ENCODE measurements at regions not wholly inside any gene's neighbourhood (a gene's known extent, or its start where the extent isn't known, plus 50 kb on each side); places are given as distances from the start of the nearest gene placed in this dataset.
"Not testable (repeated sequence)": the region's sequence is repeated elsewhere in the genome, so short reads cannot be mapped to it uniquely, and the experiment has no call there.

DNA sequence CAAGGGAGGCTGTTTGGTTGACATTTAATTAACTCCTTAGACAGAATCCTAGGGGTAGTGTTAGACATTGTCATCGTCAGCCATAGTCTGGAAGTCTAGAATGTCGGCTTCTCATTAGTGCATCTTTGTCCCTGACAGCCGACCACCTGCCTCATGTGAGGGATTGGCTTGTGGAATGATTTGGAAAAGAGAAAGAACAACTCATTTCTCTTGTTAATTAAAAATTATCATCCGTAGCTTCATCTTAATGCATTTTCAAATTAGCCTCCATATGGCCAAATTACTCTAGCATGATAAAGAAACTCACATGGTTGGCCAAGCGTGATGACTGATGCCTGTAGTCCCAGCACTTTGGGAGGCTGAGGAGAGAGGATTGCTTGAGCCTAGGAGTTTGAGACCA, 97.7 kb upstream of the PARD3 start:
- intact Hi-C loops (cut with micrococcal nuclease), result no loop called here
- DNase-seq (no peak), ATAC-seq (no peak)

DNA sequence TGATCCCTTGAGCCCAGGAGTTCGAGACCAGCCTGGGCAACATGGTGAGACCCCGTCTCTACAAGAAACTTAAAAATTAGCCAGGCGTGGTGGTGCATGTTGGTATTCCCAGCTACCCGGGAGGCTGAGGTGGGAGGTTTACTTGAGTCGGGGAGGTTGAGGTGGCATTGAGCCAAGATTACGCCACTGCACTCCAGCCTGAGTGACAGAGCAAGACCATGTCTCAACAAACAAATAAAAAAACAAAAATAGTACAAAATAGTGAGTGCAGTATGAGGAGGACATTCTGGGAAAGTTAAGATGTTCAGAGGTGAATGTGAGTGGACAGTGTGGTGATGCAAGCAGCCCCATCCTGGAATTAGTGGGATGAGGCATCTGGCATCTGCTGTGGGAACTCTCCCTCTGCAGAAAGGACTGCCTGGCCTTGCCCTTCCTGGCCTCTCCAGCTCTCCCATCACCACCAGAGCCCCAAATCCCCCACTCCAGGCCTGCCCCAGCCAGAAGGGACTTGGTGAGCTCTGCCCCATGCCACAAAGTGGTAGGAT, 96.6 kb upstream of the PARD3 start:
- no peak for ATAC-seq
- no peak for DNase-seq
- intact Hi-C loops (cut with micrococcal nuclease), result no loop called here

DNA sequence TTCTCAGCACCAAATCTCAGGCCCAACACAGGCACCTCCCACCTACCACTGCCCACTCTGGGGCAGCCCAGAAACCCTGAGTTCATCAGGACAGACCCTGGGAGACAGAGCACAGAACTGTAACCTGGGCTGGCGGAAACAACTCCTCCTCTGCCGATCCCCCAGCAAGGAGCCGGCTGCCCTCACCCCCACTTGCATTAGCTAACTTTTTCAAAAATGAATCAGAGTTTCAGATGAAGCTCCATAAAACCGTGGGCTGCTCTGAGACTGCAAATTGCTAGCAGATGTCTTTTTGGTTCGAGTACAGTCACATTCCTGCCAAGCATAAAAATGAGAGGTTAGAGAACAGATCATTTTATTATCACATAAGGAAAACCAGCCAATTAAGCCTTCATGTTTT, 93.4 kb upstream of the PARD3 start:
- ATAC-seq, result no peak
- no peak for DNase-seq
- intact Hi-C loops (cut with micrococcal nuclease), result no loop called here

DNA sequence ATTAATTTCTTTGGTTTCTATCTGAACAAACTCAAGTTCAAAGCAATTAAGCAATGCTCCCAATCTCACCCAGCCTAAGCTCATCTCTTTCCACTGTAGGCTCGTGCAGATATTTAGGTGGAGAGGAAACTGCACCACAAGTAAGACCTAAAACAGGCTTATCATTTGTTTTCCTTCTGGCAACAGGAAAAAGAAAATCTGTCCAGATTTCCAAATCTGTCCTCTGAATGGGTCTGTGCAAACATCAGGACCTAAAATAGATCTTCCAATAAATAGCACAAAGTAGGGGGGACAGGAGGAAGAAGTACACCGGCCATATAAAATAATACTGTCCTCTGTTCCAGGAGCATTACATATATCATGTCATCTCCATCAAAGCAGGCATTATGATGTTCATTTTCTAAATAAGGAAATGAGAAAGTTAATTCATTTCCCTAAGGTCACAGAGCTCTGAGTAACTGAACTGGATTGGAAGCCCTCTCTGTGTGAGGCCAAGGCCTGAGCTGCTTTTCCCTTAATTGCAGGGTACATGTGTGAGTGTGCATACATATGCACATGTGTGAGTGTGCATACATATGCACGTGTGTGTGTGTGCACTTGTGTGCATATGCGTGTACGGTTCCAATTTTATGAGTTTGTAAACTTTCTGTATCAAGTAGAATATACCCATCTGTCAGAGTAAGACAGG, 92.8 kb upstream of the PARD3 start:
- intact Hi-C loops (cut with micrococcal nuclease), result no loop called here
- no peak for DNase-seq
- ATAC-seq, result no peak

DNA sequence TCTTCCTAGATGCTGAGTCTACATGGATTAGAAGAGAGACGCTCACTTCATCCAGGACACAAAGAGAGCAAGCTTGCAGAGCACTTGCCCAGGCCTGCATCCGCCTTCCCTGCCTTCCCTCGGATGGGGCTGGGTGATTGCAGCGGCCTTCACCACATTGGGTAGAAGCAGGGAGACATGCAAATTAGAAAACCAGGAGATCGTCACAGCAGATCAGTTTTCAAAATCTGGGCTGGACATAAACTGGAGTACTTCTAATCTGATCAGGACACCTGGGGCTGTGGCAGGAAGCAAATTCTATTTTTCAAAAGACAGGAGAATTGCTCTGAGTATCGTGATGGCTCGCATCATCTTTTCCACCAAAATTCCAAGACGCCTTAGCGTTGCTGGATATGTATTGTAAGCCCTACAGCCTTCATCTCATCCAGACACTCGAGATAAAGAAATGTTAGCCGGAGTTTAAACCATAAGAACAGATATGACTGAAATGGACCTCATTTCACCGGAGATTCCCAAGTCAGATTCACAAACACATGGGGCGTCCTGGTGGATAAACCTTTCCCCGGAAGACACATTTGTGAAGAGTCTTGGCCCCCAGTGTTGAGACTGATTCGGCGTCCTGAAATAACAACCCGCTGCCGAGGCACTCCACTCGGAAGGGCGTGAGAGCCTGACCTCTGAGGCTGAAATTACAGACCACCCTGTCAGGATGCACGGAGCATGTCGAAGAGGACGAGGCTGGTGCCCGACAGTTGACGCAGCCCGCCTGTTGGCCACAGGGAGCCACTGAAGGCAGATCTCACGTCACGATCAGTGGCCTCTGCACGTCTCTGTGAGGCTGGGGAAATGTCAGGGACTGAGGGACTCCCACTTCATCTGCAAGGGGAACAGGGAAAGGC, 91.2 kb upstream of the PARD3 start:
- no peak for ATAC-seq
- no peak for DNase-seq
- intact Hi-C loops (cut with micrococcal nuclease), result no loop called here

DNA sequence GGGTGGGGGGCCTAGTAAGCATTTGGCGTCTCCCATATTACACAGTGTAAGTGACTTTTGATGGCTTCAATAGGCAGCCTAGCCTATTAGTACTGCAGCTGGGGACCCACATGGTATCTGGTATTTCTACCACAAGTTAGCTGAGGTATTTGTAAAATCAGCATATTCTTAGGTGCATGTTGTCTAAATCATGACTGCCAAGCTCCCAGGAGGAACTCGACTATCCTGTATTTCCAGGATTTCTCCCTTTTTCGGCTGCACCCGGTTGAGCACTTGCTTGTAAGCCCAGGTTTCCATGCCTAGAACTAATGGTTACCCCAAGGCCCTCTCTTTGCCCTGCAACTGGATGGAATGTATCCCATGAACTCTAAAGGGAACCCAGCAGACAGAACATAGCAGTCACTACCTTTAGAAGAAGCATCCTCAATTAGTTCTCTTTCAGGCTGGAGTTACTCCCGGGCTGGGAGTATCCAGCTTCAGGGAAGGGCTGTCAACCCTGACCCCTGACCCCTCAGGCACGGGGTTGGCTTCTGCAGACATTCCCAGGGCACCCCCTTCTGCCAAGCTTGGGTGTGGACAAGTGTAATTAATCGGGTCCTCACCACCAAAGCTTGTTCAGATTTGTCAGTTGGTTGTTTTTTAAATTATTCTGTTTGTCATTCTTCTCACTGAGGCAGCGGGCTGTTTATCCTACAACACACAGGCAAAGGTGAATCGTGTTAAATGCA, 90.3 kb upstream of the PARD3 start:
- intact Hi-C loops (cut with micrococcal nuclease), result no loop called here
- no peak for ATAC-seq
- DNase-seq, result no peak

DNA sequence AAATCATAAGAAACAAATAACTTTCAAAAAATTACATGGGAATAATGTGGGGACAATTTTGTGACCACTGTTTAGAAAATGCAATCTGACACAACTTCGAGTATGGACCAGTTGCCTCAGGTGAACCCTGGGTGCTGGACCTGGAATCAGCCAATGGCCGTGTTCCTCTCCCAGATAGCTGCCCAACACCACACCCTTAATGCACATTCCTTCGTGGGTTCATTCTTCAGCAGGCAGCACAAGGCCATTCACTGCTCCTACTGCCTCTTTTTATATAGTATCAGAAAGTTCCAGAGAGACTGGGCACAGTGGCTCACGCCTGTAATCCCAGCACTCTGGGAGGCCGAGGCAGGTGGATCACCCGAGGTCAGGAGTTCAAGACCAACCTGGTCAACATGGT, 89.1 kb upstream of the PARD3 start:
- intact Hi-C loops (cut with micrococcal nuclease), result no loop called here
- no peak for ATAC-seq
- DNase-seq, result no peak

DNA sequence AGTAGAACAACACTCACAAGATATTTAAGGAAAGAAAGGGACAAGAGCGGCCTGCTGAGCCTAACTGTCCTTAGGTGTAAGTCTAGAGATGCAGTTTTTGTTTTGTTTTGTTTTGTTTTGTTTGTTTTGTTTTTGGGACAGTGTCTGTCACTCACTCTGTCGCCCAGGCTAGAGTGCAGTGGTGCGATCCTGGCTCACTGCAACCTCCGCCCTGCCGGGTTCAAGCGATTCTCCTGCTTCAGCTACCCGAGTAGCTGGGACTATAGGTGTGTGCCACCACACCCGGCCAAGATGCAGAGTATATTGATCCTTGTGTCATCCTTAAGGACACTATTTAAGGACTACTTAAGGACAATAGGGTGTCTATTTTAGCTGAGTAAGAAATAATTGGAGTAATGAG, 84.1 kb upstream of the PARD3 start:
- intact Hi-C loops (cut with micrococcal nuclease), result no loop called here
- no peak for DNase-seq
- no peak for ATAC-seq

DNA sequence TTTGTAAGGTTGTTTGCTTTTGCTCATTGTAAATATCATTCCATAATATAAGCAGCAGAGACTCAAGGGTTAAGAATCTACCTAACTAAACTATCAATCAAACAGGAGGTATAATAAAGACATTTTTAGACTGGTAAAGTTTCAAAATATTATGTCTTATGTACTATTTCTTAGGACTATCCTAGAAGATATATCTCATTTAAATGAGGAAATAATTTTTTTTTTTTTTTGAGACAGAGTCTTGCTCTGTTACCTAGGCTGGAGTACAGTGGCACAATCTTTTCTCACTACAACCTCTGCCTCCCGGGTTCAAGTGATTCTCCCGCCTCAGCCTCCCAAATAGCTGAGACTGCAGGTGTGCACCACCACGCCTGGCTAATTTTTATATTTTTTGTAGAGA, 80.9 kb upstream of the PARD3 start:
- no peak for DNase-seq
- no peak for ATAC-seq
- intact Hi-C loops (cut with micrococcal nuclease), result no loop called here

DNA sequence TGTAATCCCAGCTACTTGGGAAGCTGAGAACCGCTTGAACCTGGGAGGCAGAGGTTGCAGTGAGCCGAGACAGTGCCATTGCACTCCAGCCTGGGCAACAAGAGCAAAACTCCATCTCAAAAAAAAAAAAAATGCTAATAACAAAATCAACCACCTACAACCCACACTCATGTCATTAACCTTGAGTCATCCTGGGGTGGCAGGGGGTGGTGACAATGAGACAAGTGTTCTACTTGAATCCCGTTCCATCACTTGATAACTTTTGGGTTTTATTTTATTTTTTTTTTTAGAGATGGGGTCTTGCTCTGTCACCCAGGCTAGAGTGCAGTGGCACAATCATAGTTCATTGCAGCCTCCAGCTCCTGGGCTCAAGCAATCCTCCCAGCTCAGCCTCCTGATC, 80.0 kb upstream of the PARD3 start:
- ATAC-seq; intact Hi-C loops (cut with micrococcal nuclease); DNase-seq: not testable (repeated sequence)

DNA sequence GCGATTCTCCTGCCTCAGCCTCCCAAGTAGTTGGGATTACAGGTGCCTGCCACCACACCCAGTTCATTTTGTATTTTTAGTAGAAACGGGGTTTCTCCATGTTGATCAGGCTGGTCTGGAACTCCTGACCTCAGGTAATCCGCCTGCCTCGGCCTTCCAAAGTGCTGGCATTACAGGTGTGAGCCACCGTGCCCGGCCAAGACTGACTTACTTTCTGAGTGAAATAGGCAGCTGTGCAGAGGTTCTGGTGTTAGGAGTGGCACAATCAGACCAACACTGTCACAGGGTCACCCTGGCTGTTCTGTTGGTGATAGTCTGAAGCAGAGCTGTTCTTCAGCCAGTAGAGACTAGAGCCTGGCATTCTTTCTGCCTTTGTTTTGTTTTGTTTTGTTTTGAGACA, 77.4 kb upstream of the PARD3 start:
- ATAC-seq; intact Hi-C loops (cut with micrococcal nuclease); DNase-seq: not testable (repeated sequence)

DNA sequence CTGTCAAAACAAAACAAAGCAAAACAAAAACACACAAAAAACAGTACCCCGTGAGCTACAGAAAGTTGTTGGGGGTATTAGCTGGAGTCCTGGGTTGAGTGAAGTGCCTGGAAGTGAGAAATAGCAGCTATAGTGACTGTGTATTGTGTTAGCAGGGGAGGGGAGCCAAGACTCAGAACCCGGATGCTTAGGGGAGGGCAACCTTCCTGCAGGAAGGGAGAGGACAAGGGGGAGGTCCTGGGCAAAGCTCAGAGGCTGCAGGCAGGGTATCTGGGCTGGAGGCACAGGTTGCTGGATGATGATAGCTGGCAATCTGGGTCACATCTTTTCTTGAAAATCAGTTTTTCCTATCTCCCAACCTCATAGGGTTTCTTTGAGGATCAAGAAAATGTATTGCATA, 75.8 kb upstream of the PARD3 start:
- DNase-seq (no peak), ATAC-seq (no peak)
- intact Hi-C loops (cut with micrococcal nuclease), result no loop called here

DNA sequence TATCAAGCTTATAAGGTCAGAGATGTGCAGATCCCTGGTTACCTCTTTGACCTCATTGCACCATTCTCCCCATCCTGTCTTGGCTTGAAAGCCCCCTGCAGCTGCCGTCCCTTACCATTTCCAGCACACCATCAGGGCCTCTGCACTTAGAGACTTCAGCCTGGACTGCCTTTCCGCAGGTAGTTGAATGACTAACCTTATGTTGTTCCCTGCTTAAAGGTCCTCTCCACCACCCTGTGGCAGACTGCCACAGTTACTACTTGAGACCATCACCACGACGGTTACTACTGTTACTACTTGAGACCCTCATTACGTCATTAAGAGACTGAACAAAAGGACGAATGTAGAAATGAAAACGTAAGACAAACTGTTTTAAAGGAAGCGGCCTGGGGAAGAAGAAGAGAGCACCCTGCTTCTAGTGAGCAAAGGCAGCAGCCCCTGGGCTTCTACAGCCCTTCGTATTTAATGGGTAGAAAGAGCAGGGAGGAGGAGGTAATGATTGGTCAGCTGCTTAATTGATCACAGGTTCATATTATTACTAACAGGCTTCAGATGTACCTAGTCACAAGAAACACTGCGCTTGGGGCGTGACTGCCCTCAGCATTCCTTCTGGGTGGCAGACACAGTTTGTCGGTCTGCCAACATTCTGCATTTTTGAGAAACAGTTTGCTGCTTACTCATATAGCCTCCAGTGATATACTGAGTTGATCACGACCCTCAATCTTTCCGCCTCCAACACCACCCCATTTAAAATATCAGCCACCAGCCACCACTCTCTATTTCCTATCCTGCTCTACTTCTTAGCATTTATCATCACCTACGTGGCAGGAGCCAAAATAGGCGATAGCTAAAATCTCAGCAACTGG, 74.1 kb upstream of the PARD3 start:
- DNase-seq (no peak), ATAC-seq (no peak)
- intact Hi-C loops (cut with micrococcal nuclease), result no loop called here

DNA sequence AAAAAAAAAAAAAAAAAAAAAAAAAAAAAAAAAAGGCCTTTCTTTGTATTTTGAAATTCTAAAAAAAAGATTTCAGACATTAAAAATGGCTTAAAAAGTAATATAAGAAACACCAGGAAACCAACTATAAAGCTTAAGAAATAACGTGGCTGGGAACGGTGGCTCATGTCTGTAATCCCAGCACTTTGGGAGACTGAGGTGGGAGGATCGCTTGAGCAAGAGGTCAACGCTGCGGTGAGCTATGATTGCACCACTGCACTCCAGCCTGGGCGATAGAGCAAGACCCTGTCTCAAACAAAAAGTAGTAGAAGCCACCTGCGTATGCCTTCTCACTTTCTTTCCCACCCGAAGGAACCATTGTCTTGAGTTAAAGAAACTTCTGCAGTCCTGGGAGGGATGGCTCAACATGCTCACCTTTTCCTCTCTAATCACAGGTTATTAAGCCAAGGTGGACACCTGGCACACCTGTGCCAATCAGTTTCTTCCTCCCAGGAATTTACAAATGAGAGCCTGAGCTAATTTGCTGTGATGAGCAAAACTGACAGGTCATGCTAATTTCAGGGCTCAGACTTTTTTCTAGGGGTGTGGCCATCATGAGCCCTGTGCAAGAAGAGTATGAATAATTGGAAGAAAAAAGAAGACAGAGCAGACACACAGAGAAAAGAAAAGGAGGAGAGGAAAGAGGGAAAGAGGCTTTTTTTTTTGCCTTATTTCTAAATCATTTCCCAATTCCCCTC, 72.0 kb upstream of the PARD3 start:
- no peak for ATAC-seq

DNA sequence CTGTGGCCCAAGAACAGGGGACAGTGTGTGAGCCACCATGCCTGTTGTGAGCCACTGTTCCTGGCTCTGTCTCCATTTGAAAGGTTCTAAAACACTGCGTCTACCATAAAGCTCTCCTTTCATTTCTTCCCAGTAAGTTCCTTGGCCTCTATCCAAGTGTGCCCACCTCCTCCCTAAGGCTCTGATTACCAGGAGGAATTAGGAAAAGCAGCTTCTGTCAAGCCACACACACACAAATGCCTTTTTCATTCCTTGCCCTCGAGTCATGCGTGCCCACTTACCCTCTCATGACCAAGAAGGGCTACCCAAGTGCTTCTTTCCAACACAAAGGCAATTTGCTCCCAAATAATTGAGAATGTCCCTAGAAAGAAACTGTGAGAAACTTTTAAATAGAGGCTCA, 70.8 kb upstream of the PARD3 start:
- no peak for DNase-seq
- no peak for ATAC-seq
- intact Hi-C loops (cut with micrococcal nuclease), result no loop called here

More for the DNA sequence above, 72.0 kb upstream of the PARD3 start:
- DNase-seq, result no peak
- intact Hi-C loops (cut with micrococcal nuclease), result no loop called here

DNA sequence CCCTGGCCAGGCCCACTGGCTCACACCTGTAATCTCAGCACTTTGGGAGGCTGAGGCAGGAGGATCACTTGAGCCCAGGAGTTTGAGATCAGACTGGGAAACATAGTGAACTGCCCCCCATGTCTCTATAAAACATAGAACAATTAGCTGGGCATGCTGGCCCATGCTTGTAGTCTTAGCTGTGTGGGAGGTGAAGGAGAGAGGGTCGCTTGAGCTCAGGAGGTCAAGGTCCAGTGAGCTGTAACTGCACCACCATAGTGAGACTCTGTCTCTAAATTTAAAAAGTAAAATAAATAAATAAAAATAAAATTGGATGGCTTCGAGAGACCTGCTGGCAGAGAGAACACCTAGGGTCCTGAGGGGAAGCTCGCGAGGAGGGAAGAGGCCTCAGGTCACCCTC, 69.9 kb upstream of the PARD3 start:
- intact Hi-C loops (cut with micrococcal nuclease), result no loop called here
- DNase-seq (no peak), ATAC-seq (no peak)

DNA sequence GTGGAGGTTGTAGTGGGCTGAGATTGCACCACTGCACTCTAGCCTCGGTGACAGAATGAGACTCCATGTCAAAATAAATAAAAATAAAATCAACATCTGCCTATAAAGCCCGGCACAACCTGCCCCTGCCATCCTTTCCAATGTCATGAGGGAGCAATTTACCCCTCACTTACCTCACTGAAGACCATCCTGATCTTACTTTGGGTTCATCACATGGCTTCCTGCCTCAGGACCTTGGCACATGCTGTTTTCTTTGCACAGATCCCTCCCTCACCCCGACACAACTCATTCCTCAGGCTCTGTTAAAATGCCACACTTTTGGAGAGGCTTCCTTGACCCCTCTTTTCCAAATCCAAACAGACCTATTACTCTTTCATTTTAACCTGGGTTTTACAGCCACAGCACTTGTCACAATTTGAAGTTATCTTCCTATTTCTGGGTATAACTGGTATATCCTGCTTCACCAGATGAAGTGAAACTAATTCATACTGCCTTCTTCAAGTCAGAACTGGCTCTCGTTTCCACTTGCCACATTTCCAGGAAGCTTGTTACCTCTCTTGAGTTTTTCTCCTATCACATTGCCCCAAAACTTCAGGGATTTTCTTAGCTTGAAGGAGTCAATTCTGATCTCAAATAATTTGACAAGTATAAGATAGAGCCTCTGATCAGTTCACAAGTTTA, 69.3 kb upstream of the PARD3 start:
- DNase-seq (no peak), ATAC-seq (no peak)
- intact Hi-C loops (cut with micrococcal nuclease), result no loop called here

DNA sequence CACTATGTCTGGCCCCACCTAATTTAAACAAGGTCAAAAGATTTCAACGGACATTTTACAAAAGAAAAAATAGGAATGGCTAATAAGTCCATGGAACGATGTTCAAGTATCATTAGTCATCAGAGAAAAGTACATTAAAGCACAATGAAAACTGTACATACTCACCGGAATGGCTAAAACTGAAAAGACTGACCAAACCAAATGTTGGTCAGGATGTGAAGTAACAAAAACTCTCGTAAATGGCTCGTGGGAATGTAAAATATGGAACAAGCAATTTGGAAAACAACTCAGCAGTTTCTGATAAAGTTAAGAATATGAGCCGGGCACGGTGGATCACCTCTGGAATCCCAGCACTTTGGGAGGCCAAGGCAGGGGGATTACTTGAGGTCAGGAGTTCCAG, 65.7 kb upstream of the PARD3 start:
- intact Hi-C loops (cut with micrococcal nuclease), result no loop called here
- ATAC-seq, result no peak

More for the DNA sequence above, 65.7 kb upstream of the PARD3 start:
- no peak for DNase-seq

Measured in left ventricle myocardium superior (tissue), 1 donor.